ENCODE measurements at regions not wholly inside any gene's neighbourhood (a gene's known extent, or its start where the extent isn't known, plus 50 kb on each side); places are given as distances from the start of the nearest gene placed in this dataset.

- DNase-seq: no peak
Measured at GRCh38 chr1:29501227-29501976, 265.1 kb downstream of the PTPRU start.

GRCh38 chr1:29500651-29501050, 264.3 kb downstream of the PTPRU start:
- DNase-seq: no peak

GRCh38 chr1:29500041-29500440, 263.7 kb downstream of the PTPRU start:
- no peak for DNase-seq

- no peak for DNase-seq
Measured at GRCh38 chr1:29499104-29499650, 262.9 kb downstream of the PTPRU start.

GRCh38 chr1:29498126-29499103, 262.1 kb downstream of the PTPRU start:
- DNase-seq: no peak

GRCh38 chr1:29497395-29498125, 261.2 kb downstream of the PTPRU start:
- no peak for DNase-seq

- no peak for DNase-seq
Measured at GRCh38 chr1:29496701-29497100, 260.4 kb downstream of the PTPRU start.

- DNase-seq: no peak
Measured at GRCh38 chr1:29490204-29490934, 254.0 kb downstream of the PTPRU start.

GRCh38 chr1:29489471-29489870, 253.1 kb downstream of the PTPRU start:
- DNase-seq: no peak

- no peak for DNase-seq
Measured at GRCh38 chr1:29488794-29489311, 252.5 kb downstream of the PTPRU start.

- no peak for DNase-seq
Measured at GRCh38 chr1:29488086-29488793, 251.9 kb downstream of the PTPRU start.

- no peak for DNase-seq
Measured at GRCh38 chr1:29487291-29487690, 251.0 kb downstream of the PTPRU start.

- no peak for DNase-seq
Measured at GRCh38 chr1:29485096-29485925, 249.0 kb downstream of the PTPRU start.

GRCh38 chr1:29482991-29483390, 246.7 kb downstream of the PTPRU start:
- no peak for DNase-seq

- no peak for DNase-seq
Measured at GRCh38 chr1:29482064-29482463, 245.7 kb downstream of the PTPRU start.

GRCh38 chr1:29481031-29481430, 244.7 kb downstream of the PTPRU start:
- no peak for DNase-seq

- no peak for DNase-seq
Measured at GRCh38 chr1:29478879-29479278, 242.6 kb downstream of the PTPRU start.

- no peak for DNase-seq
Measured at GRCh38 chr1:29478151-29478791, 241.9 kb downstream of the PTPRU start.

GRCh38 chr1:29475326-29475725, 239.0 kb downstream of the PTPRU start:
- no peak for DNase-seq
